SK-MEL-5 (cell line): ENCODE measurements at regions not wholly inside any gene's neighbourhood (a gene's known extent, or its start where the extent isn't known, plus 50 kb on each side); places are given as distances from the start of the nearest gene placed in this dataset.
A peak's percentile ranks its signal among the peaks of the same experiment; 100 is the strongest.
"Not testable (repeated sequence)": the region's sequence is repeated elsewhere in the genome, so short reads cannot be mapped to it uniquely, and the experiment has no call there.

ENCODE experiments used
- DNase-seq: peaks from one replicate; pipeline ENCODE4 v3.0.0-alpha.2; 2016; ENCODE audit warnings: low read depth, low spot score
- in situ Hi-C: cut with HindIII; loops from 2 replicates; pipeline ENCODE4 v1.10.0; 2016; ENCODE audit warnings: low sequenced_read_pairs, high pct_unique_total_duplicates, low pct_unique_long_range_greater_than_20kb

DNA sequence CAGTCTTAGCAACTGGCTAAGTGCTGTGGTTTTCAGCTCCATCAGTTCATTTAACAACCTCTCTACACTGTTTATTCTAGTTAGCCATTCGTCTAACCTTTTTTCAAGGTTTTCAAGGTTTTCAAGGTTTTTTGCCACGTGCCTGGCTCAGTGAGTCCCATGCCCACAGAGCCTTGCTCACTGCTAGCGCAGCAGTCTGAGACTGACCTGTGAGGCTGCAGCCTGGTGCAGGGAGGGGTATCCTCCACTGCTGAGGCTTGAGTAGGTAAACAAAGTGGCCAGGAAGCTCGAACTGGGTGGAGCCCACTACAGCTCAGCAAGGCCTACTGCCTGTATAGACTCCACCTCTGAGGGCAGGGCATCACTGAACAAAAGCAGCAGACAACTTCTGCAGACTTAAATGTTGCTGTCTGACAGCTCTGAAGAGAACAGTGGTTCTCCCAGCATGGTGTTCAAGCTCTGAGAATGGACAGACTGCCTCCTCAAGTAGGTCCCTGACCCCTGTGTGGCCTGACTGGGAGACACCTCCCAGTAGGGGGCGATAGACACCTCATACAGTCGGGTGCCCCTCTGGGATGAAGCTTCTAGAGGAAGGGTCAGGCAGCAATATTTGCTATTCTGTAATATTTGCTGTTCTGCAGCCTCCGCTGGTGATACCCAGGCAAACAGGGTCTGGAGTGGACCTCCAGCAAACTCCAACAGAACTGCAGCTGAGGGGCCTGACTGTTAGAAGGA is 424.7 kb upstream of the DDI1 start:
- DNase-seq, in situ Hi-C loops: not testable (repeated sequence)

DNA sequence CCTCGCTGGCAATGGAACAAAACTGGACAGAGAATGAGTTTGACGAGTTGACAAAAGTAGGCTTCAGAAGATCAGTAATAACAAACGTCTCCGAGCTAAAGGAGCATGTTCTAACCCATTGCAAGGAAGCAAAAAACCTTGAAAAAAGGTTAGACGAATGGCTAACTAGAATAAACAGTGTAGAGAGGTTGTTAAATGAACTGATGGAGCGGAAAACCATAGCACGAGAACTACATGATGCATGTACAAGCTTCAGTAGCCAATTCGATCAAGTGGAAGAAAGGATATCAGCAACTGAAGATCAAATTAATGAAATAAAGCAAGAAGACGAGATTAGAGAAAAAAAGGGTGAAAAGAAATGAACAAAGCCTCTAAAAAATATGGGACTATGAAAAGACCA is 424.0 kb upstream of the DDI1 start:
- in situ Hi-C loops, DNase-seq: not testable (repeated sequence)

DNA sequence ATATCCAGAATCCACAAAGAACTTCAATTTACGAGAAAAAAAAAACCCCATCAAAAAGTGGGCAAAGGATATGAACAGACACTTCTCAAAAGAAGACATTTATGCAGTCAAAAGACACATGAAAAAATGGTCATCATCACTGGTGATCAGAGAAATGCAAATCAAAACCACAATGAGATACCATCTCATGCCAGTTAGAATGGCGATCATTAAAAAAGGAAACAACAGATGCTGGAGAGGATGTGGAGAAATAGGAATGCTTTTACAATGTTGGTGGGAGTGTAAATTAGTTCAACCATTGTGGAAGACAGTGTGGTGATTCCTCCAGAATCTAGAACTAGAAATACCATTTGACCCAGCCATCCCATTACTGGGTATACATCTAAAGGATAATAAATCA is 419.9 kb upstream of the DDI1 start:
- in situ Hi-C loops, DNase-seq: not testable (repeated sequence)

DNA sequence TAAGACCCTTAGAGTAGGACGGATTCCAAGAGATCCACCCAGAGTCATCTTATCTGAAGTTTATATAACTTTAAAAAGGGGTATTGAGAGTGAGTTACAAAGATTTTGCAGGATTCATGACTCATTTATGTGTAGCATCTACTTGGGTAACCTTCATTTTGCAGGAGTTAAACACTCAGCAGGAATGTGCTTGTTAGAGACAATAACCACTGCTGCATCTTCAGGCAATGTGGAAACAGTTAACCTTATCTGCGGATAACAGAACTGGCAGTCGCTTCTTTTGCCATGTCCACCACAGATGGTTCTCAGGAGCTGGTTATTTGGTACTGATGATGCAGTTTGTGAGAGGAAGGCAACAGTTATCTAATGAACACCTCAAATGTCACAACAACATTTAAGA is 417.9 kb upstream of the DDI1 start:
- in situ Hi-C loops, result no loop called here
- DNase-seq, result no peak

DNA sequence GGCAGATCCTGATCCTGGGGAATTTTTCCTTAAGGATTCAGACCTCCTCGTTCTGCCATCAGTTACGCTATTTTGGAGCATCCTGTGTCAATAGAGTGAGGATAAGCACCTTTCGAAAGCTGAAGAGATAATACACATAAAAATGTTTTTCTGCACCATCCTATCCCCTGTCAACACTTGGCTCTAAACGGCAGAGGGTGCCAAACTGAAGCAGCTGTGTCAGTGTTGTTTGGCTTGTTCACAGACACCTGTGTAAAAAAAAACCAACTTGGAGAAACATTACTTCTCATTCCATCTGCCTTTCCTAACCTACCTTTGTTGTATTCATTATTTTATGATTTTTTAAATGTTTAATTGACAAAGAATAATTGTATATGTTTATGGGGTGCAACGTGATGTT is 417.0 kb upstream of the DDI1 start:
- in situ Hi-C loops, result no loop called here
- peak; percentile 19 for DNase-seq

DNA sequence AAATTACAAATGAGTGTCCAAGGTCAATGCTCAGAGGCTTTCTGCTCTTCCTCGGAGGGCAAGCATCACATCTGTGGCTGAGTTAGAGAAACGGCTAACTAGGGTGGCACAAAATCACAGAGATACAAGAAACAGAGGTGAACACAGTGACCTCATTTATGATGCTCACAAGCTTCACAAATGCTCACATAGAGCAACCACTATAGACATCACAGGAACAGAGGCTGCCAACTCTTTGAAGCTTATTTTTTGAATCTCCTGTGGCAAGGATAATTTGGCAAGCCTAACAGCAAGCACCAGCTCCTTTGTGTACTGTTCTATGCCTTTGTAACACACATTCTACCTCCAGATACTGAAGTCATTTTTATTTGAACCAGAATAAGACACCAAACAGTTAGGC is 416.5 kb upstream of the DDI1 start:
- in situ Hi-C loops, result no loop called here
- DNase-seq, result no peak

DNA sequence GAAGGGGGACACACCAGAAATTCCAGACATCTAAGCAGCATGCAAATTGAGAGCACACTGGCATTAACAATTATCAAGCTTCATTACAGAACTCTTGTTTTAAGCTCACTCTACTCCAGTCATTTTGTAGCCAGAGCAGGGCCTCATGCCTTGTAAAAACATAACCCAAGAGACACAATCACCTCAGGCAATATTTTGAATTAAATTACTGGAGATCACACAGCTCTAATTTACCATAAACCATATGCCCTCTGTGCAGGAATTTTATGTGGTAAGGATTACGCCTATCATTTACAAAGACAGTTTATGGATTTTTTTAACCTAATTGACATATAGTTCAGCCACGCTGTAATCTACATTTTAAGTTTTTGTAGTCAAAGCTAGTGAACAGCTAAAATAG is 414.1 kb upstream of the DDI1 start:
- in situ Hi-C loops, result no loop called here
- no peak for DNase-seq

DNA sequence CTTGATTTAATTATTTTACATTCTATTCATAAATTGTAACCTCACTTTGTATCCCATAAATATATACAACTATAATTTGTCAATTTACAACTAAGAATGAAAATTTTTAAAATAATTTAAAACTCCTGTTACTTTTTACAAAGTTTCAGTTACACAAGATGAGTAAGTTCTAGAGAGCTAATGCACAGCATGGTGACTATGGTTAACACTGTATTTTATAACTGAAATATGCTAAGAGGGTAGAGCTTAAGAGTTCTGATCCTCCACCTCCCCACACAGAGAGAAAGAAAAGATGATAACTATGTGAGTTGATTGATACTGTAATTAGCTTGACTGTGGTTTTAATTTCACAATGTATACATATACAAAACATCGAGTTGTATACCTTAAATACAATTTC is 412.5 kb upstream of the DDI1 start:
- no peak for DNase-seq
- in situ Hi-C loops, result no loop called here

DNA sequence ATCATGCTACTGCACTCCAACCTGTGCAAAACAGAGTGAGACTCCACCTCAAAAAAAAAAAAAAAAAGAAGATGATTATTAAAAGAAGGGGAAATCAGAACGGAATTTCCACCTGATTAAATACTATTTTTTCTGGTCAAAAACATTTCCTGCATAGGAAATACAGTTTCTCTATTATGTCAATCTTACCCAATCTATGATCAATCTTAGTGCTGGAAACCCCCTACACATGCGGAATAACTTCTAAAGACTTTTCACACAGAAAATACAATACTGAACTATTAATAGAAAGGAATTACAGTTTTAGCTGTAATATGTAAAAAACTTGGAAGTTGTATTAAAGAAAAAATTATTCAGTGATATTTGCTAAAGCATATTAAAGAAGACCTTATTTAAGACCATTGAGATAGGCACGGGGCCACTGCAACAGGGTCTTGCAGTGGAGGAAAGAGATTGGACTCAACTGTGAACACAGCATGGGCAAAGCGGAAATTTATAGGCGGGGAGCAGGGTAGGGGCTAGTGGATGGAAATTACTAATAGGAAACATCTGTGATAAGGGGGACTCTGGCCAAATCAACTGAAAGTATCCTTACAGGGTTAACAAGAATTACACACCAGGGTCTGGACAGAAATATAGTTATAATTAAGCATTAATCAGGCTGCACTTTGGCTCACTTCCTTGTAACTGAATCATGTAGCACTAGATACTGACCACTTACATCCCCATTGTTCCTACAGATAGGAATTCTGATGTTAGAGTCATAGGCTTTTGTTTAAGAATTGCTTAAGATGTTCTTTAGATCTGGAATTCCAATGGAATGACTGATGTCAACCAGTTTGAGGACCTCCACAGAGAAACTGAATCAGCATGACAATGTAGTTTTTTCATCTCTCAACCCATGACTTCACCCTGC is 411.5 kb upstream of the DDI1 start:
- no peak for DNase-seq
- in situ Hi-C loops, result no loop called here

DNA sequence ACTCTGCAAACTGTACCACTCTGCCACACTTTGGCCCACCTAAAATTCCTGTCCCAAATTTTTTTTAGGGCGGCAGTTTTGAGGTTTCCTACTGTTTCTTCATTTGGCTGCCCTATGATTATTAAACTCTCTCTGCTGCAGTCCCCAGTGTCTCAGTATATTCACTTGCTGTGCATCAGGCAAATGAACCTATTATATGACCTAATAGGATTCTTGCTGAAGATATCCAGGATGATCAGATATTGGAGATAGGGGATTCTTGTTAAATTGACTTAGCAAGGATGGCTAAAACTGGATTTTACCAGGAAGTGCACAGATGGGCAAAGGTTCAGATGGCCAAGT is 410.8 kb upstream of the DDI1 start:
- no peak for DNase-seq
- in situ Hi-C loops, result no loop called here

DNA sequence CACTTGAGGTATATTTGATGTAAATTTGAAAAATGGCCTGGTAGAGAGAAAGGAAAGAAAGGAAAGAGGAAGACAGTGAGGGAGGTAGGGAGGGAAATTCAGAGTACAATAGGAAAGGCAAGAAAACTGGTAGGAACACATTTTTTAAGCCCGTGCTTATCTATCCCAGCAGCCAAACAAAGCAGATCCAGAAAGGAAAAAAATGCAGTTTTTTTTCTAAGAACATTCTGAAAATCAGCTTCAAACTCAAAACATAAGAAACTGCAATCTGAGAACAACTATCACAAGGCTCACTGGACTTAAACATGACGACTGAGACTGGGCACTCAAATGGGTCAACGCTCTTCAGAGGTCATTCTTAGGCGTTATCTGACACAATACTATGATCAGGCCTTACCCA is 408.3 kb upstream of the DDI1 start:
- in situ Hi-C loops, result no loop called here
- no peak for DNase-seq

DNA sequence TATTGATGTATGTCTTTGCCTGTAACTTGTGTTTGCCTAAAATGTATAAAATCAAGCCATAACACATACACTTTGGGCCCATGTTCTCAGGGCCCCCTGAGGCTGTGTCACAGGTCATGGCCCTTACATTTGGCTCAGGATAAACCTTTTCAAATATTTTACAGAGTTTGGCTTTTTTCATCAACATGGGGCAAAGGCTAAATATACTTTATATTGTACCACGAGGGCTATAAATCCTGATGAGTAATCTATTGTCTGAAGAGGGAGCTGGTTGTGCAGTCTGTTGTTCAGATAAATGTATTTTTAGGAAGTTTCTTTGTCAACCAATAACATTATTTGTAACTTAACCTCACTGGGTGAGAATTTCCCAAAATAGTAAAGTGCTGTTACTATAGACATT is 404.6 kb upstream of the DDI1 start:
- DNase-seq, result no peak

DNA sequence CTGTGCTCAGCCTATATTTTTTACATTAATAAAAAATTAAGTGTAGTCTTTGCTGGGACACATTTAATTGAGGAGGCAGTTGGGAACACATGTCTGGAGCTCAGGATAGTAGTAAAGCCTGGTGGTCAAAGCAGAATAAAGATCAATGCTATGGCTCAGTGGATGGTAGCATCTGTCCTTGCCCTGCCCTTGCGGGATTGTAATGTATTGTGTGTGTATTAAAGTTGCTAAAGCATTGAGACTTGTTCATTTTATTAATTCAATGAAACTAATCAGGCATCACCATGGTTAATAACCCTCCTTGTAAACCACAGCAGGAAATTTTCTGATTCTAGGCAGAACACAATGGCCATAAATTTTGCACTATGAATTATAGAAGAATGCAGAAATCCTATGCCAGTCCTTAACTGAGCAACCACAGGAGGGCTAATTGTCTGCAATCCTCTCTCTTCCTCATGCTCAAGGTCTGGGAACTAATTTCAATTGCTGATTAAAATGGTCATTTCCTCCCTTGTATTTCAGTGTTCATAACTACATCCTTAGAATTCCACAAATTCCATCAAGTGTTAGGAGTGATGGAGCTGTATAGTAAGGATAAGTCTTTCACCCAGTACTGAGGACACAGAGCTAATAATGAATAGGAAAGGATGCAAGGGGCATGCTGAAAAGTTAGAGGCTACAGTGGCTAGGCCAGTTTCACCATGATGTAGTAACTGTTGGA is 403.2 kb upstream of the DDI1 start:
- in situ Hi-C loops, result no loop called here
- no peak for DNase-seq

More for the DNA sequence above, 404.6 kb upstream of the DDI1 start:
- in situ Hi-C loops, result no loop called here

DNA sequence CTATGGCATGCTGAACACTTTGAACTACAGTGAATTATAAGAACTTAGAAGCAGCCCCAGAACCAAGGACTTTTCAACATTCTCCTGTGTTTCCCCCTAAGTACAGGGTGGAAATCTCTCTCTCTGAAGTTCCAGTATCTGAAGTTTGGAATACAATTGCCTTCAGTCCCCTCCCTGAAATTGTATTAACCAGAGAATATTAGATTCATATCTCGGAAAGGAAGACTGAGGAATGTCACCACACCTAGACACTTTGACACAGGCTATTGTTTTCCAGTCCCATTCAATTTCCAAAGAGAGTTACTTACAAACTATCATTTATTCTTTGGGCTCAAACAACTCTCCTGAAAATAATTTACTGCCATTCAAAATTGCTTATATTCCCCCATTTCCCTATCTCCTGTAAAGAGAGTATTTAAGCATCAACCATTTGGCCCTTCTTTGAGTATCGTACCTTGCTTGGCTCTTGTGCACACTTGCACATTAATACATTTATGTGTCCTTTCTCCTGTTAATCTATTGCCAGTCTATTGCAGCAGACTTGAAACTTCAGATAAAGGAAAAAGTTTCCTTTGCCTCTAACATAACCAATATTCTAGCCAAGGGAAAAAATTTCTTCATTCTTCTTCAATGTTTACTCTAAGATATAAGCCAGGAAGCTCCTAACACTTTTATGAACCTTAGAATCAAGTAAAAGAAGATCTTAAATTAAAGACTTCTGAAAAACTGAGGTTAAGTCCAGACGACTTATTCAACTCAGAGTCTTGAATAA is 402.4 kb upstream of the DDI1 start:
- in situ Hi-C loops, result no loop called here
- no peak for DNase-seq

DNA sequence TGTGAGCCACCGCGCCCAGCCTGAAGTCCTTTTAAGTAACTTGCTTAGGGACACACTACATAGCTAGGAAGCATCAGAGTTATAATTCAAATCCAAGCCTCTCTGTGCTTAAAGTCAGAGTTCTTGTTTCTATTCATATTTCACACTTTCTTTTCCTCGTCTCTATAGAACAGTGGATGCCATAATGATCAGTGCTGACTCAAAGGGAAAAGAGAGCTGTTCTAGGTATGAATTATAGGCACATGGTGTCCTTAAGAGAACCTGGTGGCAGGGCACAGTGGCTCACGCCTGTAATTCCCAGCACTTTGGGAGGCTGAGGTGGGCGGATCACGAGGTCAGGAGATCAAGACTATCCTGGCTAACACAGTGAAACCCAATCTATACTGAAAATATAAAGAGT is 400.2 kb upstream of the DDI1 start:
- DNase-seq, result no peak
- in situ Hi-C loops, result no loop called here

DNA sequence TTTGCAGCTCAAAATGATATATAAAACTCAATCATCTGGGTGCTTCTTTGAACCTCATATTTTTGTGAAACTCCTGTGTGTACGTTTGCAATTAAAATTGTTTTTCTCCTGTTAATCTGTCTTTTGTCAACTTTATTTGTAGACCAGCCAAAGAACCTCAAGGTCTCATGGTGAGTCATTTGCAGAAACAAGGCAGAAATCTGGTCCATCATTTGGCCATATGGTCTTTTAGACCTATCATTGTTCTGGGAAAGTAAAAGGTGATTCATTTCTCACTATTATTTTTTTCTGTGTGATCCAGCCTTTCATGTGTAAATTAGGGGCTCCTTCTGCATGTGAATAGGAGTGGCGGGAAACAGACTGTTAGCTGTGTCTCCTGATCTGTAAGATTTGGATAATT is 399.1 kb upstream of the DDI1 start:
- no peak for DNase-seq
- in situ Hi-C loops, result no loop called here

DNA sequence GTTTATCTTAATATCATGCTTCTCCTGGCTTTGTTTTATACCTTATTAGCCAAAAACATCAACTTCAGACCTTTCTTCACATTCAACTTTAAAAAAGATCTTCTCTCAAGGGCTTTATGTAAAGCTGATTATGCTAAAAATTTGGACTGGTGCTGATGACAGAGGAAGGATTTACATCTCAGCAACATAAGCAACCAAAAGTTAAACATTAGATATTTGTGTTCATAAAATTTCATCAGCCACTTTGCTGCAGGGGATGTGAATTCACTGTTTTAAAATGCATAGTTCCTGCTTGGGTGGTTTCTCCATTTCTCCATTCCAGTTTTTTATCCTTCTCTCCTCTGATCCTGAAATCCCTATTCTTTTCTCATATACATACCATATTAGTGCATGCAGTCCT is 398.6 kb upstream of the DDI1 start:
- in situ Hi-C loops, result no loop called here

DNA sequence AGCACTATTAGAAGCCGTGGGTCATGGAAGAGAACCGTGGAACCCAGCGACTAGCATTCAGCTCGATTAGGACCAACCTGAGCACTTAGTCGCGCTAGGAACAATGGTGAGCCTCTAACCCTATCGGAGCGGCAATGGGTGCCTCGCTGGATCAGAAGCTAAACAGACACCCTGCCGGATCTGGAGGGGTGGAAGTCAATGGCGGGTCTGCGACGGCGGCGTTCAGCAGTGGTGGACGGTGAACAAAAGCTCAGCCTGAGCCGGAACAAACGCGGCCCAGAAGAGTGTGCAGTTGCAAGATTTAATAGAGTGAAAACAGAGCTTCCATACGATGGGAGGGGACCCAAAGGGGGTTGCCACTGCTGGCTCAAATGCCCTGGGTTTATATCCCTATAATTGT is 391.8 kb upstream of the DDI1 start:
- in situ Hi-C loops, result no loop called here
- no peak for DNase-seq

More for the DNA sequence above, 398.6 kb upstream of the DDI1 start:
- DNase-seq, result no peak
